Psoas muscle (tissue), 7 donors: ENCODE measurements at regions not wholly inside any gene's neighbourhood (a gene's known extent, or its start where the extent isn't known, plus 50 kb on each side); places are given as distances from the start of the nearest gene placed in this dataset.

Experiments used
- ATAC-seq, 4 donors: fragments of 200-7000 bp; cut with Tn5 transposase; one replicate each; pipeline ENCODE4 v1.9.1; 2020; ENCODE audit warnings: moderate library complexity in 3 of 4, mild to moderate bottlenecking in 2 of 4
- DNase-seq, 2 donors: peaks; one replicate each; pipeline ENCODE4 v3.0.0-alpha.2; 2020
- H3K27ac ChIP-seq: fragments of 200-600 bp; one replicate; pipeline ENCODE4 v1.8.0; 2022
- H3K27me3 ChIP-seq, 3 donors: fragments of 200-600 bp in 1 of 3; one replicate each; pipeline versions ENCODE4 v1.6.1 to v1.8.0; 2013 to 2022; ENCODE audit warnings: low read length in 2 of 3, mild to moderate bottlenecking in 2 of 3, moderate library complexity in 1 of 3; ENCODE audit not compliant: insufficient read depth in 3 of 3
- H3K36me3 ChIP-seq, 2 donors: fragments of 200-600 bp in 1 of 2; one replicate each; pipeline versions ENCODE4 v1.6.1 to v1.8.0; 2013 to 2022; ENCODE audit warnings: low read depth in 1 of 2, mild to moderate bottlenecking in 1 of 2, moderate library complexity in 1 of 2; ENCODE audit not compliant: insufficient read depth in 1 of 2
- H3K4me1 ChIP-seq: fragments of 200-600 bp; one replicate; pipeline ENCODE4 v1.8.0; 2022
- H3K4me3 ChIP-seq: fragments of 200-600 bp; one replicate; pipeline ENCODE4 v1.8.0; 2022; ENCODE audit warnings: mild to moderate bottlenecking
- H3K9me3 ChIP-seq: fragments of 200-600 bp; one replicate; pipeline ENCODE4 v1.8.0; 2022
- WGBS, 3 donors: extraction: QIAGEN DNeasy Blood & Tissue Kit; methylation state at CpG; one replicate each; pipeline versions ENCODE4 v1.1.6 to v1.1.7; 2013; 5-methylcytosine and 5-hydroxymethylcytosine counted together
- intact Hi-C, 2 donors: fragments of 100-400 bp; cut with DNase I; formaldehyde crosslinking; loops; one replicate each; pipeline versions ENCODE4 v1.11.0 to v1.14.2; 2022
- TF ChIP-seq, protein P1 (sequence below): fragments of 200-600 bp; IDR thresholded peaks from one replicate; pipeline ENCODE4 v1.8.0; 2022; ENCODE audit warnings: antibody characterized with exemption
- donor health status: healthy with polysubstance abuse.
- donor health status: DM: no; HTN: no; CAD: no; lungs with moderate emphysema.
- donor health status: Bipolar disorder and iron deficiency.
- donor health status: healthy.
- donor health status: DM: yes; HTN: yes; CAD: no.
- donor health status: DM: no; HTN: no; CAD: no.
- donor health status: DM: yes; HTN: yes; CAD: no.

DNA sequence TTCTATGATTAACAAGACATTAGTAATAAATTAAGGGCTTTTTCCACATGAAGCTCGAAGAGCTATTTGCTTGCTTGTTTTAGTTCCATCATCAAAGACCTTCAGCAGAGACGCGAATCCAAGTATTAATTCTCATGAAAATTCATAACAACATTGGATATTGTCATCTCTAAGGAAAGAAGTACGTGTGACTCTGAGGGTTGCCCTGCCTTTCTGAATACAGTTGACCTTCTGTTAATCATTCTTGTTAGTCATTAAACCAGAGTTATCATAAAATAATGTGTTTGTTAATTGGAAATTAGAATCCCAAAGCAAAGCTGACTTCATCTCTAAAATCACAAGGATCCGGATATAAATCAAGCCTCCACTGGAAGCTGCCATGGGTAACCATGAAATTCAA lies 222.5 kb downstream of the ZNF608 start:
- 58 to 81% (median 63%) methylated on average over 5 of the region's 5 CpGs for WGBS, 3 donors
- intact Hi-C loops: loop anchor here (10.0 kb wide), 1 partner anchor 221 kb away; the partner anchor contains the start of gene ZNF608 (in 2 of the 2)
- TF ChIP-seq, protein P1, sequence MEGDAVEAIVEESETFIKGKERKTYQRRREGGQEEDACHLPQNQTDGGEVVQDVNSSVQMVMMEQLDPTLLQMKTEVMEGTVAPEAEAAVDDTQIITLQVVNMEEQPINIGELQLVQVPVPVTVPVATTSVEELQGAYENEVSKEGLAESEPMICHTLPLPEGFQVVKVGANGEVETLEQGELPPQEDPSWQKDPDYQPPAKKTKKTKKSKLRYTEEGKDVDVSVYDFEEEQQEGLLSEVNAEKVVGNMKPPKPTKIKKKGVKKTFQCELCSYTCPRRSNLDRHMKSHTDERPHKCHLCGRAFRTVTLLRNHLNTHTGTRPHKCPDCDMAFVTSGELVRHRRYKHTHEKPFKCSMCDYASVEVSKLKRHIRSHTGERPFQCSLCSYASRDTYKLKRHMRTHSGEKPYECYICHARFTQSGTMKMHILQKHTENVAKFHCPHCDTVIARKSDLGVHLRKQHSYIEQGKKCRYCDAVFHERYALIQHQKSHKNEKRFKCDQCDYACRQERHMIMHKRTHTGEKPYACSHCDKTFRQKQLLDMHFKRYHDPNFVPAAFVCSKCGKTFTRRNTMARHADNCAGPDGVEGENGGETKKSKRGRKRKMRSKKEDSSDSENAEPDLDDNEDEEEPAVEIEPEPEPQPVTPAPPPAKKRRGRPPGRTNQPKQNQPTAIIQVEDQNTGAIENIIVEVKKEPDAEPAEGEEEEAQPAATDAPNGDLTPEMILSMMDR: no peak

DNA sequence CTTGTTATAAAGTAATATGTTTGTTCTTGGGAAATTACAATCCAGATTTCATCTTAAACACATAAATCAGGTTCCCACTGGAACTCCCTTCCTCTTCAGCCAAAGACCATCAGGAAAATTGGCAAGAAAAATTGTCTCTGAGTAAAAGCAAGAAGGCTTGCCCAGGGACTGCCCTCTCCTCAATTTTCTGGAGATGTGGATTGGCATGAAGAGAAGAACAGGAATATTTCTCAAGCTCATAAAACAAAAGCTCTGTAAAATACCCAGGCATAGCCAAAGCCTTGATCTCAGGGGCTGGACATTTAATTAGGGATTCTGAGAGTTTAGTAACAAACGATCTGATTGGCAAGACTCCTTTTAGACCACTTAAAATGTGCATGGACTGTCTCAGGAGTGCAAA lies 223.4 kb downstream of the ZNF608 start:
- TF ChIP-seq, protein P1: no peak
- Histone ChIP-seq H3K4me3 (no peak overlapping the region), H3K27ac (no peak overlapping the region), H3K4me1 (peaks cover 16% of the 10 kb centered on the region), H3K36me3 (no peaks in the 10 kb centered on the region), H3K27me3 (no peaks in the 10 kb centered on the region), H3K9me3 (no peaks in the 10 kb centered on the region)
- DNase-seq (no peak), ATAC-seq (no peak)
- WGBS, 3 donors: 27 to 42% (median 41%) methylated on average over 1 of the region's 1 CpG
- intact Hi-C loops: loop anchor here (10.0 kb wide), 1 partner anchor 222 kb away; the partner anchor contains the start of gene ZNF608 (in 2 of the 2)

More for the DNA sequence above, 222.5 kb downstream of the ZNF608 start:
- Histone ChIP-seq H3K27me3 (no peaks in the 10 kb centered on the region), H3K4me1 (peaks cover 16% of the 10 kb centered on the region), H3K4me3 (no peak overlapping the region), H3K36me3 (no peaks in the 10 kb centered on the region), H3K9me3 (no peaks in the 10 kb centered on the region), H3K27ac (no peak overlapping the region)
- ATAC-seq (no peak), DNase-seq (no peak)

DNA sequence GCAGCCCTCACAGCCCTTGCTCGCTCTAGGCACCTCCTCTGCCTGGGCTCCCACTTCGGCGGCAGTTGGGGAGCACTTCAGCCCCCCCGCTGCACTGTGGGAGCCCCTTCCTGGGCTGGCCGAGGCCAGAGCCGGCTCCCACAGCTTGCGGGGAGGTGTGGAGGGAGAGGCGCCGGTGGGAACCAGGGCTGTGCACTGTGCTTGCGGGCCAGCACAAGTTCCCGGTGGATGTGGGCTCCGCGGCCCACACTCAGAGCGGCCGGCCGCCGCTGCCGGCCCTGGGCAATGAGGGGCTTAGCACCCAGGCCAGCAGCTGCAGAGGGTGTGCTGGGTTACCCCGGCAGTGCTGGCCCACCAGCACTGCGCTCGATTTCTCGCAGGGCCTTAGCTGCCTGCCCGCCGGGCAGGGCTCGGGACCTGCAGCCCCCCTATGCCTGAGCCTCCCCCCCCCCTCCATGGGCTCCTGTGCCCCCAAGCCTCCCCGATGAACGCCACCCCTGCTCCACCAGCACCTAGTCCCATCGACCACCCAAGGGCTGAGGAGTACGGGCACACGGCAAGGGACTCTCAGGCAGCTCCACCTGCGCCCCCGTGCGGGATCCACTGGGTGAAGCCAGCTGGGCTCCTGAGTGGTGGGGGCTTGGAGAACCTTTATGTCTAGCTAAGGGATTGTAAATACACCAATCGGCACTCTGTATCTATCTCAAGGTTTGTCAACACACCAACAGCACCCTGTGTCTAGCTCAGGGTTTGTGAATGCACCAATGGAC lies 224.8 kb downstream of the ZNF608 start:
- intact Hi-C loops: loop anchor here (10.0 kb wide), 1 partner anchor 223 kb away; the partner anchor contains the start of gene ZNF608 (in 2 of the 2)
- no peak overlapping the region for H3K27ac ChIP-seq
- no peak overlapping the region for H3K4me3 ChIP-seq
- TF ChIP-seq, protein P1: no peak
- no peaks in the 10 kb centered on the region for H3K27me3 ChIP-seq
- DNase-seq: no peak
- no peak for ATAC-seq
- H3K4me1 ChIP-seq: peaks cover 7% of the 10 kb centered on the region
- H3K36me3 ChIP-seq: no peaks in the 10 kb centered on the region
- 83 to 94% (median 86%) methylated on average over 27 to 34 of the region's 34 CpGs for WGBS, 3 donors
- H3K9me3 ChIP-seq: no peaks in the 10 kb centered on the region

DNA sequence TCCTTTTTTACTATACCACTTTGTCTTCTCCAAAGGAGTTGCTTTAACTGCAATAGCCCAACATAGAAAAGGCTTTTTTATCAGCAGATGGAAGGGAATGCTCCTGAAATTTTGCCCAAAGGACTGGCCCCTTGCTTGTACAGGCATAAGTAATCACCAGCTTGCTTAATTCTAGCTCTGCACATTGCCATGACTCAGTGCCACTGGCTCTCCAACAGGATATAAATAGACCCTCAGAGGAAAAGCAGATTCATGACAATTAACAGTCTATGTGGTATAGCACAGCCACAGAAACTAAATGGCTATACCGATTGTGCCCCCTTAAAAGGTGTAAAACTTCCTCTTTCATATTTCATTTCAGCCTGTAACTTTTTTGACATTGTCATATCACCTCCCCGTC lies 227.0 kb downstream of the ZNF608 start:
- H3K27me3 ChIP-seq: no peaks in the 10 kb centered on the region
- H3K4me3 ChIP-seq: no peak overlapping the region
- 27 to 62% (median 37%) methylated on average over 2 of the region's 2 CpGs for WGBS, 3 donors
- H3K9me3 ChIP-seq: no peaks in the 10 kb centered on the region
- no peaks in the 10 kb centered on the region for H3K36me3 ChIP-seq
- no peak for DNase-seq
- intact Hi-C loops: no loop called here
- peak; percentile 94 to 100 (median 98) for ATAC-seq
- TF ChIP-seq, protein P1: no peak
- peaks cover 16% of the 10 kb centered on the region for H3K4me1 ChIP-seq
- peak overlapping the region; percentile 43 for H3K27ac ChIP-seq
